GM12873 (cell line): ENCODE measurements at regions not wholly inside any gene's neighbourhood (a gene's known extent, or its start where the extent isn't known, plus 50 kb on each side); places are given as distances from the start of the nearest gene placed in this dataset.

ENCODE experiments used
- CTCF ChIP-seq: IDR thresholded peaks from 2 replicates; pipeline ENCODE4 v1.5.1; 2012; ENCODE audit warnings: low read depth, mild to moderate bottlenecking, moderate library complexity, low read length, control low read depth; ENCODE audit not compliant: insufficient read depth; ENCODE audit errors: missing control alignments

- no peak for TF ChIP-seq CTCF
These were observed 441.7 kb downstream of the PRDM2 start for GRCh38 chr1:14141656-14142055.

GRCh38 chr1:14142397-14143100 is 442.6 kb downstream of the PRDM2 start:
- TF ChIP-seq CTCF = no peak

- no peak for TF ChIP-seq CTCF
These were observed 443.8 kb downstream of the PRDM2 start for GRCh38 chr1:14143777-14144176.

GRCh38 chr1:14148526-14148925 is 448.5 kb downstream of the PRDM2 start:
- no peak for TF ChIP-seq CTCF

GRCh38 chr1:14149431-14149830 is 449.1 kb upstream of the KAZN start:
- no peak for TF ChIP-seq CTCF

- no peak for TF ChIP-seq CTCF
These were observed 441.9 kb upstream of the KAZN start for GRCh38 chr1:14156543-14156942.

- TF ChIP-seq CTCF = no peak
These were observed 437.7 kb upstream of the KAZN start for GRCh38 chr1:14160781-14161180.
